GM12872 (cell line): ENCODE measurements at regions not wholly inside any gene's neighbourhood (a gene's known extent, or its start where the extent isn't known, plus 50 kb on each side); places are given as distances from the start of the nearest gene placed in this dataset.

Experiments
- CTCF ChIP-seq: IDR thresholded peaks from 3 replicates; pipeline ENCODE4 v1.5.1; 2011; ENCODE audit warnings: low read depth, mild to moderate bottlenecking, low read length, moderate library complexity; ENCODE audit not compliant: insufficient read depth

- TF ChIP-seq CTCF = no peak
These were observed 293.0 kb upstream of the TLE3 start for GRCh38 chr15:70390723-70391122.

- TF ChIP-seq CTCF = no peak
These were observed 290.3 kb upstream of the TLE3 start for GRCh38 chr15:70387993-70388392.

GRCh38 chr15:70387081-70387480, 289.4 kb upstream of the TLE3 start:
- no peak for TF ChIP-seq CTCF

- no peak for TF ChIP-seq CTCF
These were observed 288.0 kb upstream of the TLE3 start for GRCh38 chr15:70385711-70386110.

GRCh38 chr15:70385052-70385451, 287.3 kb upstream of the TLE3 start:
- TF ChIP-seq CTCF = no peak

GRCh38 chr15:70383856-70384255, 286.1 kb upstream of the TLE3 start:
- no peak for TF ChIP-seq CTCF

- no peak for TF ChIP-seq CTCF
These were observed 285.2 kb upstream of the TLE3 start for GRCh38 chr15:70382762-70383458.
